Mesendoderm (in vitro differentiated cells): ENCODE measurements at regions not wholly inside any gene's neighbourhood (a gene's known extent, or its start where the extent isn't known, plus 50 kb on each side); places are given as distances from the start of the nearest gene placed in this dataset.
A peak's percentile ranks its signal among the peaks of the same experiment; 100 is the strongest.

ENCODE experiments used
- DNase-seq: peaks from one replicate; pipeline ENCODE4 v3.0.0; 2013
- H2AK5ac ChIP-seq: 2 replicates; pipeline ENCODE4 v1.6.1; 2013; ENCODE audit warnings: low read length, inconsistent platforms
- H2BK120ac ChIP-seq: 2 replicates; pipeline ENCODE4 v1.6.1; 2013; ENCODE audit warnings: low read depth, mild to moderate bottlenecking, low read length, moderate library complexity, mixed read lengths
- H2BK15ac ChIP-seq: replicated peaks from 2 replicates; pipeline ENCODE4 v1.6.1; 2013; ENCODE audit warnings: low read depth, mild to moderate bottlenecking, moderate library complexity
- H2BK5ac ChIP-seq: 2 replicates; pipeline ENCODE4 v1.6.1; 2013; ENCODE audit warnings: low read length, inconsistent platforms
- H3K18ac ChIP-seq: 2 replicates; pipeline ENCODE4 v1.6.1; 2013; ENCODE audit warnings: mild to moderate bottlenecking, low read length, mixed read lengths
- H3K23ac ChIP-seq: one replicate; pipeline ENCODE4 v1.6.1; 2013; ENCODE audit warnings: low read length
- H3K27ac ChIP-seq: 2 replicates; pipeline ENCODE4 v1.5.1; 2013; ENCODE audit warnings: low read depth, mild to moderate bottlenecking, inconsistent platforms, low read length, moderate library complexity
- H3K27me3 ChIP-seq: 2 replicates; pipeline ENCODE4 v1.6.1; 2013; ENCODE audit warnings: low read length, control low read depth, mild to moderate bottlenecking, inconsistent platforms; ENCODE audit not compliant: insufficient read depth, poor library complexity
- H3K36me3 ChIP-seq: 2 replicates; pipeline ENCODE4 v1.6.1; 2013; ENCODE audit warnings: low read length, inconsistent platforms; ENCODE audit not compliant: control insufficient read depth, insufficient read depth
- H3K4ac ChIP-seq: one replicate; pipeline ENCODE4 v1.6.1; 2013; ENCODE audit warnings: low read depth, mild to moderate bottlenecking, low read length, moderate library complexity
- H3K4me1 ChIP-seq: 2 replicates; pipeline ENCODE4 v1.6.1; 2013; ENCODE audit warnings: low read depth, low read length, inconsistent platforms; ENCODE audit not compliant: control insufficient read depth
- H3K4me2 ChIP-seq: 2 replicates; pipeline ENCODE4 v1.6.1; 2013; ENCODE audit warnings: low read length
- H3K4me3 ChIP-seq: 2 replicates; pipeline ENCODE4 v1.5.1; 2013; ENCODE audit warnings: mild to moderate bottlenecking, low read length
- H3K56ac ChIP-seq: one replicate; pipeline ENCODE4 v1.6.1; 2013; ENCODE audit warnings: low read length
- H3K79me1 ChIP-seq: 2 replicates; pipeline ENCODE4 v1.6.1; 2013; ENCODE audit warnings: low read length, inconsistent platforms
- H3K79me2 ChIP-seq: 2 replicates; pipeline ENCODE4 v1.6.1; 2013; ENCODE audit warnings: mild to moderate bottlenecking, low read length; ENCODE audit not compliant: control insufficient read depth, insufficient read depth
- H3K9ac ChIP-seq: 2 replicates; pipeline ENCODE4 v1.6.1; 2013; ENCODE audit warnings: low read length, inconsistent platforms
- H4K5ac ChIP-seq: one replicate; pipeline ENCODE4 v1.6.1; 2013; ENCODE audit warnings: low read length
- H4K8ac ChIP-seq: one replicate; pipeline ENCODE4 v1.6.1; 2013; ENCODE audit warnings: low read depth, mild to moderate bottlenecking, control low read depth, low read length, moderate library complexity
- WGBS: extraction: QIAGEN DNeasy Blood & Tissue Kit; methylation state at CpG from one replicate; pipeline ENCODE4 v1.1.7; 2013; ENCODE audit warnings: low lambda C conversion rate, missing lambda C conversion rate; ENCODE audit not compliant: insufficient coverage; ENCODE audit errors: extremely low coverage; 5-methylcytosine and 5-hydroxymethylcytosine counted together

- Histone ChIP-seq H3K27me3 (no peaks in the 10 kb centered on the region), H4K5ac (no peak overlapping the region), H2BK5ac (no peak overlapping the region), H2BK15ac (no peak overlapping the region), H3K79me1 (no peaks in the 10 kb centered on the region), H3K23ac (no peak overlapping the region), H3K4ac (no peak overlapping the region), H3K4me2 (no peak overlapping the region), H3K36me3 (no peaks in the 10 kb centered on the region), H3K4me1 (no peaks in the 10 kb centered on the region), H3K9ac (no peak overlapping the region), H3K56ac (no peak overlapping the region), H2AK5ac (no peak overlapping the region), H3K18ac (no peak overlapping the region), H3K4me3 (no peak overlapping the region), H4K8ac (no peak overlapping the region), H3K27ac (no peak overlapping the region), H3K79me2 (no peaks in the 10 kb centered on the region), H2BK120ac (no peak overlapping the region)
- no peak for DNase-seq
- WGBS: no CpG with 5 or more reads among the region's 4 CpGs
These were observed 127.6 kb upstream of the HCCS start for GRCh38 chrX:10983526-10983925.

GRCh38 chrX:10984213-10984612 lies 126.9 kb upstream of the HCCS start:
- no peak overlapping the region for H2BK120ac ChIP-seq
- H4K5ac ChIP-seq: no peak overlapping the region
- H3K23ac ChIP-seq: no peak overlapping the region
- H3K27ac ChIP-seq: no peak overlapping the region
- no peak overlapping the region for H4K8ac ChIP-seq
- H2BK15ac ChIP-seq: no peak overlapping the region
- no peak overlapping the region for H3K56ac ChIP-seq
- H3K27me3 ChIP-seq: no peaks in the 10 kb centered on the region
- no peak overlapping the region for H3K4ac ChIP-seq
- H3K4me3 ChIP-seq: no peak overlapping the region
- no peak overlapping the region for H3K9ac ChIP-seq
- H2AK5ac ChIP-seq: no peak overlapping the region
- no CpG with 5 or more reads among the region's 1 CpG for WGBS
- no peaks in the 10 kb centered on the region for H3K79me1 ChIP-seq
- no peaks in the 10 kb centered on the region for H3K79me2 ChIP-seq
- no peaks in the 10 kb centered on the region for H3K4me1 ChIP-seq
- no peaks in the 10 kb centered on the region for H3K36me3 ChIP-seq
- no peak overlapping the region for H3K4me2 ChIP-seq
- no peak for DNase-seq
- H2BK5ac ChIP-seq: no peak overlapping the region
- H3K18ac ChIP-seq: no peak overlapping the region

GRCh38 chrX:10986616-10987015 lies 124.5 kb upstream of the HCCS start:
- WGBS: no CpG with 5 or more reads among the region's 2 CpGs
- Histone ChIP-seq H3K4me3 (no peak overlapping the region), H3K4me1 (no peaks in the 10 kb centered on the region)

GRCh38 chrX:10988653-10989052 lies 122.5 kb upstream of the HCCS start:
- H3K56ac ChIP-seq: no peak overlapping the region
- H4K8ac ChIP-seq: no peak overlapping the region

More at GRCh38 chrX:10986616-10987015, 124.5 kb upstream of the HCCS start:
- Histone ChIP-seq H3K79me2 (no peaks in the 10 kb centered on the region), H3K27me3 (no peaks in the 10 kb centered on the region), H3K56ac (no peak overlapping the region), H2BK5ac (no peak overlapping the region), H3K79me1 (no peaks in the 10 kb centered on the region), H3K4ac (no peak overlapping the region), H3K9ac (no peak overlapping the region), H4K8ac (no peak overlapping the region), H2AK5ac (no peak overlapping the region), H2BK15ac (no peak overlapping the region), H2BK120ac (no peak overlapping the region), H3K18ac (no peak overlapping the region), H3K4me2 (no peak overlapping the region), H3K27ac (no peak overlapping the region), H4K5ac (no peak overlapping the region), H3K36me3 (no peaks in the 10 kb centered on the region), H3K23ac (no peak overlapping the region)
- DNase-seq: no peak

GRCh38 chrX:10989386-10989785 lies 121.7 kb upstream of the HCCS start:
- Histone ChIP-seq H3K4ac (no peak overlapping the region), H2BK5ac (no peak overlapping the region), H3K4me2 (no peak overlapping the region), H3K27me3 (no peaks in the 10 kb centered on the region), H3K27ac (no peak overlapping the region), H2BK15ac (no peak overlapping the region), H3K36me3 (no peaks in the 10 kb centered on the region), H3K56ac (no peak overlapping the region), H4K5ac (no peak overlapping the region), H3K4me3 (no peak overlapping the region), H2BK120ac (no peak overlapping the region), H3K79me1 (no peaks in the 10 kb centered on the region), H3K18ac (no peak overlapping the region), H4K8ac (no peak overlapping the region), H3K9ac (no peak overlapping the region), H3K4me1 (no peaks in the 10 kb centered on the region), H3K23ac (no peak overlapping the region), H2AK5ac (no peak overlapping the region), H3K79me2 (no peaks in the 10 kb centered on the region)
- WGBS: no CpG with 5 or more reads among the region's 3 CpGs
- DNase-seq: peak; percentile 93

More at GRCh38 chrX:10988653-10989052, 122.5 kb upstream of the HCCS start:
- no CpG with 5 or more reads among the region's 4 CpGs for WGBS
- Histone ChIP-seq H3K23ac (no peak overlapping the region), H3K18ac (no peak overlapping the region), H3K9ac (no peak overlapping the region), H2BK120ac (no peak overlapping the region), H3K4me3 (no peak overlapping the region), H3K4me2 (no peak overlapping the region), H4K5ac (no peak overlapping the region), H2AK5ac (no peak overlapping the region), H2BK15ac (no peak overlapping the region), H3K36me3 (no peaks in the 10 kb centered on the region), H3K27ac (no peak overlapping the region), H3K79me2 (no peaks in the 10 kb centered on the region), H2BK5ac (no peak overlapping the region), H3K27me3 (no peaks in the 10 kb centered on the region), H3K79me1 (no peaks in the 10 kb centered on the region), H3K4ac (no peak overlapping the region), H3K4me1 (no peaks in the 10 kb centered on the region)
- no peak for DNase-seq

- Histone ChIP-seq H2AK5ac (no peak overlapping the region), H3K4ac (no peak overlapping the region), H4K8ac (no peak overlapping the region), H3K56ac (no peak overlapping the region), H3K36me3 (no peaks in the 10 kb centered on the region), H3K23ac (no peak overlapping the region), H2BK15ac (no peak overlapping the region), H3K4me3 (no peak overlapping the region), H4K5ac (no peak overlapping the region), H3K18ac (no peak overlapping the region), H3K4me2 (no peak overlapping the region), H2BK120ac (no peak overlapping the region), H2BK5ac (no peak overlapping the region), H3K27me3 (no peaks in the 10 kb centered on the region), H3K27ac (no peak overlapping the region), H3K4me1 (no peaks in the 10 kb centered on the region), H3K79me2 (no peaks in the 10 kb centered on the region), H3K79me1 (no peaks in the 10 kb centered on the region), H3K9ac (no peak overlapping the region)
- no CpG with 5 or more reads among the region's 3 CpGs for WGBS
- DNase-seq: no peak
These were observed 120.7 kb upstream of the HCCS start for GRCh38 chrX:10990418-10990817.
